HG02610 (cell line): ENCODE measurements at regions not wholly inside any gene's neighbourhood (a gene's known extent, or its start where the extent isn't known, plus 50 kb on each side); places are given as distances from the start of the nearest gene placed in this dataset.
"Not testable (repeated sequence)": the region's sequence is repeated elsewhere in the genome, so short reads cannot be mapped to it uniquely, and the experiment has no call there.

Experiments used
- ATAC-seq: cut with Tn5 transposase; IDR thresholded peaks from one replicate; pipeline ENCODE4 v1.9.1; 2021; ENCODE audit warnings: mild to moderate bottlenecking, moderate library complexity; ENCODE audit not compliant: unreplicated experiment

- no peak for ATAC-seq
These were observed 319.1 kb upstream of the RGS6 start for GRCh38 chr14:71613168-71613567.

DNA sequence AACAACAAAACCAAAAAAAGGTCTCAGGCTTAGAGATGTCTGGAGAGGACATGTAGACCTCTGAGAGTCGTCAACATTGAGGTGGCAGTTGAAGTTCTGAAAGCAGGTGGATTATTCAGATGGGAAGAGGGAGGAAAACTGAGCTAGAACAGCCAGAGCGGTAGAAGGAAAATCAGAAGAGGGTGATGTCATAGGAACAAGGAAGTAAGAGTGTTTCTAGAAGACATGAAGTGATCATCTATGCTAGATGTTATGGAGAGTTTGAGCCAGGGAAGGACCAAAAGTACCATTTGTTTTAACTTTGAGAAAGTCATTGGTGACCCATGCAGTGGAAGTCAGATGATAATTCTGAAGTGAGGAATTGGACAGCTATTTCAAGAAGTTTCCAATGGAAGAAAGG, 316.2 kb upstream of the RGS6 start:
- ATAC-seq: no peak

- no peak for ATAC-seq
These were observed 314.2 kb upstream of the RGS6 start for GRCh38 chr14:71618047-71618446.

DNA sequence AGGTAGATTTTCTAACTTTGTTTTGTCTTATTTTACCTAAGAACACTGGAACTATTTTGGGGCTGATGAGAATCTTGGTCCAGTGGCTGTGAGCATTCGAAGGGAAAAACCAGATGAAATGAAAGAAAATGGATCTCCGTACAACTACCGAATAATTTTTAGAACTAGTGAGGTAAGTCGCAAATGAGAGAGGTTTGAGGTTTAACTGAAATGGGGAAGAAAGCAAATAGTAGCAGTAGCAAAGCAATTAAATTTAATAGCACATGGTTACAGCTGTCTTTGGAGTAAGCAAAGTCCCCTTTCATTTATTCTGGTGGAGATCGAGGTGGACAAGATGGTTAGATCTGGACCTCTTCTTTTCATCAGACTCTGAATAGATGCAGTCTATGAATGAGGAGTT, 313.5 kb upstream of the RGS6 start:
- no peak for ATAC-seq

GRCh38 chr14:71619472-71619871, 312.8 kb upstream of the RGS6 start:
- no peak for ATAC-seq

DNA sequence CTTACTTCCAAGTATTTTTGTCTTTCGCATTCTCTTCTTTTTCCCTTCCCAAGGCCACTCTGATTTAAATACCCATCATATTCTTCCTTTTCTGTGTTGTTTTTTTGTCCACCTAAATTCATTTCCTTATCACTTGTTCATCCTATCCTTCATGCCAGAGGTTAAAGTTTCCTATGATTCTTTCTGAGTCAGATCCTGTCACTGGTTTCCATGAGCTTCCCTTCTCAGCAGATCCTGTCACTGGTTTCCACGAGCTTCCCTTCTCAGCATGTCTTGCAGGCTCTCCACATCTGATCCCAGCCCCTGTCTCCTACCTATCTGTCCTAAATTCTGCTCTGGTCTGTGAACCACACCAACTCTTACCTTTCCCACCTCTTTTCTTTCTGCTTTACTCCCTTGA, 311.8 kb upstream of the RGS6 start:
- no peak for ATAC-seq

- no peak for ATAC-seq
These were observed 311.0 kb upstream of the RGS6 start for GRCh38 chr14:71621276-71621675.

GRCh38 chr14:71621980-71622605, 310.1 kb upstream of the RGS6 start:
- ATAC-seq: no peak

DNA sequence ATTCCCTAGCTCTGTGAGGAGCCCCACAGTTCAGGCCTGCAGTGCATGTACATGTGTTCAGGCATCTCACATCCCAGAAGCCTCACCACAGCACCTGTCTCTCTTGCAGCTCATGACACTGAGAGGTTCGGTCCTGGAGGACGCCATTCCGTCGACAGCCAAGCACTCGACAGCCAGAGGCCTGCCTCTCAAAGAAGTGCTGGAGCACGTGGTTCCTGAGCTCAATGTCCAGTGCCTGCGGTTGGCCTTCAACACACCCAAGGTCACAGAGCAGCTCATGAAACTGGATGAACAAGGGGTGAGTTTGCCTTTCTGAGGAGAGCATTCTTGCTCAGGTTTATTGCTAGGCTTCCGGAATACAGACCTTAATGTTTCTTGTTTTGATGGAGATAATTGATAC, 308.3 kb upstream of the RGS6 start:
- ATAC-seq: no peak

DNA sequence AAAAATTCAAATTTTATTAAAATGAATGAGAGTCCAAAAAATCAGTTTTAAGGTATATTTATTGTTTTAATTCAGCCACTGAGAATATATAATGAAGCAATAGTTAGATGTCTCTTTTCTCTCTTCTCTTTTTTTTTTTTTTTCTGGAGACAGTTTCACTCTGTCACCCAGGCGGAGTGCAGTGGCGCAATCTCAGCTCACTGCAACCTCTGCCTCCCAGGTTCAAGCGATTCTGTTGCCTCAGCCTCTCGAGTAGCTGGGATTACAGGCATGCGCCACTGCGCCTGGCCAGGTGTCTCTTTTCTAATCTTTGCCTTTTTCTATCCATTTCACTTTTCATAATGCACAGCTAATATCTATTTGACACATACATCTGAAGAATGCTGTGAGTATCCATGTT, 307.1 kb upstream of the RGS6 start:
- ATAC-seq: no peak

GRCh38 chr14:71625891-71626701, 306.1 kb upstream of the RGS6 start:
- ATAC-seq: no peak

GRCh38 chr14:71628433-71628832, 303.8 kb upstream of the RGS6 start:
- no peak for ATAC-seq

GRCh38 chr14:71629250-71629649, 303.0 kb upstream of the RGS6 start:
- no peak for ATAC-seq

DNA sequence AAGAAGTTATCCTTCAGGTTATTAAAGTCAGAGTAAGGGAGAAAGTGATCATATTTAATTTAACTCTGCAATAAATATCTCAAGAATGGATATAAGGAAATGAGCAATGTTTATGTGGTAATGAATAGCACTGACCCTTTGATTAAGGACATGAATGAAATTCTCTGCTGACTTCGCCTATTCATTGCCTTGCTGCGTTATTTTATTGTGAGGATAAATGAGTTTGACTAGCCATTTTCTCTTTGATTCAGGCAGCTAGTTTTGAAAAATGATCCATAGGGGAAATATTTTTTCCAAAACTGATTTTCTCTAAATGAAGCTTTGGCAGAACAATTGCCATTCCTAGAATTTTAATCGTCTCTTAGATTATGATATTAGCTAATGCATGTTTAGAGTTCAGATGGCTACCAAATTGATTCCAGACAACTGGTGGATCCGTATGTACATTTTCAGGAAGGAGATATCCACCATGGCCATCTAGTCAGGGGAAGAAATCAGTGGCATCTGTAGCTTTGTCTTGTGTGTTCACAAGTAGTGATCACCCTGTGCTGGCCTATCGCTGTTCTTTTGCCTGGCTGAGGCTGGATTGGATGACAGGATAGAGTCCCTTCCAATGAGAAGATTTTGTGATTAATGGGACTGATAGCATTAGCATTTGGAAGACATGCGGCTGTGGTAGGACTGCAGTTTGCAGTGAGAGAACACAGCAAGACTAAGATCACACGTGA, 302.3 kb upstream of the RGS6 start:
- no peak for ATAC-seq

- not testable (repeated sequence) for ATAC-seq
These were observed 301.2 kb upstream of the RGS6 start for GRCh38 chr14:71631030-71631429.

DNA sequence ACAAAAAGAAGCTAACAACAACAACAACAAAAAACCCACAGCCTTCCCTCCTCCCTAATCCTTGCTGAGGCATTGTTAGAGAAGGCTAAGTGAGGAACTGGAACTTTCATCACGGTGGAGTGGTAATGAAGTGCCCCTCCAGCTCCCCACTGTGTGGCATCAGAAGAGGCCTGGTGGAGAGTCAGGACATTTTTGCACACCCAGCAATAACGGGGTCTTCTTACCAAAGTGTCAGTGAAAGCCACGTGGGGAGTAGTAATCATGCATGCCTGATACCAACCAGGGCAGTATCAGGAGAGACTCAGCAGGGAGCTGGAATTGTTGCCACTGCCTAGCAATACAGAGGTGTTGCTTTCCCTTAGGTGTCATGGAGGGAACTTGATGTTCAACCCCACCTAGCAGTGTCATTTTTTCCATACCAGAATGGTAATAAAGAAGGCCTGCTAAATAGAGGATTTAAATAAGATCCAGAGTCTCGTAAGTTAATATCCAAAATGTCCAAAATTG, 299.7 kb upstream of the RGS6 start:
- ATAC-seq: no peak

GRCh38 chr14:71636076-71636475, 296.2 kb upstream of the RGS6 start:
- ATAC-seq: no peak

GRCh38 chr14:71636820-71637471, 295.3 kb upstream of the RGS6 start:
- no peak for ATAC-seq

DNA sequence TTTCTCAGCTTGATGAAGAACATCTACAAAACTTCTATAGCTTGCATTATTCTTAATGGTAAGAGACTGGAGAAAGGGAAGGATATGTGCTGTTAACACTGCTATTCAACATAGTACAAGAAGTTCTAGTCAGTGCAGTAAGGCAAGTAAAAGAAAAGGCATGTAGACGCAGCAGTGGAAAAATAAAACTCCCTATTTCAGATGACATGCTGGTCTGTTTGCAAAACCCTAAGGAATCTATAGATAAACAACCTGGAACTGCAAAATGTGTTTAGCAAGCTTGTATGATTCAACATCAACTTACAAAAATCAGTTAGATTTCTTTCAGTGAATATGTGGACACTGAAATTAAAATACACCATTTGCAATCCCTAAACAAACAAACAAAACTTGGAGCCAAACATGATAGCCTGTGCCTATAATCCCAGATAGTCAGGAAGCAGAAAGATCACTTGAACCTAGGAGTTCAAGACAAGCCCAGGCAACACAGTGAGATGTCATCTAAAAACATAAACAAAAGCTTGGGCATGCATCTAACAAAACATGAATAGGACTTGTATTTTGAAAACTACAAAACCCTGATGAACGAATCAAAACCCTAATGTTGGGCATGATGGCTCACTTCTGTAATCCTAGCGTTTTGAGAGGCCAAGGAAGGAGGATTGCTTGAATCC, 293.6 kb upstream of the RGS6 start:
- no peak for ATAC-seq

- no peak for ATAC-seq
These were observed 289.5 kb upstream of the RGS6 start for GRCh38 chr14:71642715-71643114.

- no peak for ATAC-seq
These were observed 286.6 kb upstream of the RGS6 start for GRCh38 chr14:71645656-71646055.
